ENCODE measurements at regions not wholly inside any gene's neighbourhood (a gene's known extent, or its start where the extent isn't known, plus 50 kb on each side); places are given as distances from the start of the nearest gene placed in this dataset.

GRCh38 chr17:54124456-54124855 lies 301.7 kb downstream of the KIF2B start:
- Histone ChIP-seq H3K9me3 (ENCODE audit: control insufficient read depth, low read length) (peaks cover 12% of the 10 kb centered on the region), H3K27me3 (ENCODE audit: control insufficient read depth, insufficient read depth, low read length, poor library complexity, severe bottlenecking) (no peaks in the 10 kb centered on the region), H3K36me3 (ENCODE audit: control insufficient read depth, insufficient read depth, low read length) (no peaks in the 10 kb centered on the region), H3K27ac (ENCODE audit: low read depth, low read length) (no peak overlapping the region), H3K9ac (ENCODE audit: extremely low read depth, low read length, poor library complexity, severe bottlenecking) (no peak overlapping the region), H3K4me1 (ENCODE audit: control insufficient read depth, insufficient read depth, low read length) (no peaks in the 10 kb centered on the region), H3K4me3 (ENCODE audit: low read length) (no peak overlapping the region)
- no peak overlapping the region for H3K27ac Mint-ChIP-seq
- H3K36me3 Mint-ChIP-seq (ENCODE audit: low read depth), result peaks cover 3% of the 10 kb centered on the region
- H3K9me3 Mint-ChIP-seq, result peaks cover 42% of the 10 kb centered on the region
- H3K4me1 Mint-ChIP-seq, result no peaks in the 10 kb centered on the region
- no peak overlapping the region for H3K4me3 Mint-ChIP-seq
- DNase-seq, result no peak
- TF ChIP-seq CTCF (conservative IDR thresholded peaks at IDR 0.05), result no peak
- no CpG with 5 or more reads among the region's 1 CpG for WGBS, 2 experiments (ENCODE audit: insufficient coverage in 1 of 2, insufficient read length in 1 of 2)
- no peaks in the 10 kb centered on the region for H3K27me3 Mint-ChIP-seq (ENCODE audit: insufficient read depth)

- Histone ChIP-seq H3K27ac (ENCODE audit: low read depth, low read length) (no peak overlapping the region), H3K4me3 (ENCODE audit: low read length) (no peak overlapping the region), H3K9ac (ENCODE audit: extremely low read depth, low read length, poor library complexity, severe bottlenecking) (no peak overlapping the region), H3K27me3 (ENCODE audit: control insufficient read depth, insufficient read depth, low read length, poor library complexity, severe bottlenecking) (no peaks in the 10 kb centered on the region), H3K4me1 (ENCODE audit: control insufficient read depth, insufficient read depth, low read length) (no peaks in the 10 kb centered on the region), H3K9me3 (ENCODE audit: control insufficient read depth, low read length) (no peaks in the 10 kb centered on the region), H3K36me3 (ENCODE audit: control insufficient read depth, insufficient read depth, low read length) (no peaks in the 10 kb centered on the region)
- Mint-ChIP-seq H3K27me3 (ENCODE audit: insufficient read depth) (no peaks in the 10 kb centered on the region), H3K9me3 (peaks cover 6% of the 10 kb centered on the region), H3K36me3 (ENCODE audit: low read depth) (no peaks in the 10 kb centered on the region), H3K27ac (no peak overlapping the region), H3K4me1 (peaks cover 25% of the 10 kb centered on the region), H3K4me3 (no peak overlapping the region)
- DNase-seq, result no peak
- no peak for TF ChIP-seq CTCF (conservative IDR thresholded peaks at IDR 0.05)
- WGBS, 2 experiments (ENCODE audit: insufficient coverage in 1 of 2, insufficient read length in 1 of 2), result 63 to 67% methylated on average over 1 of the region's 1 CpG
Measured at GRCh38 chr17:54153423-54153822, 330.7 kb downstream of the KIF2B start.

GRCh38 chr17:54157542-54157941 lies 334.8 kb downstream of the KIF2B start:
- H3K4me1 ChIP-seq (ENCODE audit: control insufficient read depth, insufficient read depth, low read length), result no peaks in the 10 kb centered on the region
- H3K27me3 ChIP-seq (ENCODE audit: control insufficient read depth, insufficient read depth, low read length, poor library complexity, severe bottlenecking), result no peaks in the 10 kb centered on the region
- H3K4me1 Mint-ChIP-seq, result peaks cover 21% of the 10 kb centered on the region
- WGBS, 2 experiments (ENCODE audit: insufficient coverage in 1 of 2, insufficient read length in 1 of 2), result 91 to 94% methylated on average over 1 to 2 of the region's 2 CpGs
- no peaks in the 10 kb centered on the region for H3K9me3 ChIP-seq (ENCODE audit: control insufficient read depth, low read length)
- no peaks in the 10 kb centered on the region for H3K36me3 ChIP-seq (ENCODE audit: control insufficient read depth, insufficient read depth, low read length)
- no peak overlapping the region for H3K9ac ChIP-seq (ENCODE audit: extremely low read depth, low read length, poor library complexity, severe bottlenecking)
- no peak overlapping the region for H3K27ac Mint-ChIP-seq
- no peaks in the 10 kb centered on the region for H3K36me3 Mint-ChIP-seq (ENCODE audit: low read depth)
- no peak overlapping the region for H3K27ac ChIP-seq (ENCODE audit: low read depth, low read length)
- H3K4me3 Mint-ChIP-seq, result no peak overlapping the region
- TF ChIP-seq CTCF (conservative IDR thresholded peaks at IDR 0.05), result no peak
- H3K27me3 Mint-ChIP-seq (ENCODE audit: insufficient read depth), result no peaks in the 10 kb centered on the region
- peaks cover 6% of the 10 kb centered on the region for H3K9me3 Mint-ChIP-seq
- H3K4me3 ChIP-seq (ENCODE audit: low read length), result no peak overlapping the region
- DNase-seq, result no peak

Data from endodermal cell (in vitro differentiated cells).